Esophagus muscularis mucosa (tissue), 4 donors: ENCODE measurements at regions not wholly inside any gene's neighbourhood (a gene's known extent, or its start where the extent isn't known, plus 50 kb on each side); places are given as distances from the start of the nearest gene placed in this dataset.

ENCODE experiments used
- DNase-seq: peaks from one replicate; pipeline ENCODE4 v3.0.0-alpha.2; 2017; ENCODE audit errors: extremely low spot score
- H3K27ac ChIP-seq, 4 donors: fragments of 200-600 bp; sonication (generic); replicated peaks in 1 of 4; 1 replicate in 3 of 4; 2 replicates in 1 of 4; pipeline ENCODE4 v1.5.1; 2016 to 2019; ENCODE audit warnings: mild to moderate bottlenecking in 1 of 4
- H3K27me3 ChIP-seq, 4 donors: fragments of 200-600 bp; sonication (generic); one replicate each; pipeline versions ENCODE4 v1.5.1 to v1.6.0; 2016 to 2019
- H3K36me3 ChIP-seq, 4 donors: fragments of 200-600 bp; sonication (generic); one replicate each; pipeline ENCODE4 v1.5.1; 2016 to 2019
- H3K4me1 ChIP-seq, 4 donors: fragments of 200-600 bp; sonication (generic); one replicate each; pipeline ENCODE4 v1.5.1; 2016 to 2019
- H3K4me3 ChIP-seq, 4 donors: fragments of 200-600 bp; sonication (generic); 1 replicate in 2 of 4; 2 replicates in 2 of 4; pipeline ENCODE4 v1.5.1; 2016 to 2019; ENCODE audit warnings: mild to moderate bottlenecking in 4 of 4, moderate library complexity in 1 of 4
- H3K9me3 ChIP-seq, 4 donors: fragments of 200-600 bp; sonication (generic); 1 replicate in 3 of 4; 2 replicates in 1 of 4; pipeline ENCODE4 v1.5.1; 2016 to 2019
- EP300 ChIP-seq: sonication (generic); formaldehyde crosslinking; IDR thresholded peaks from one replicate; pipeline ENCODE4 v1.6.1; 2017; ENCODE audit warnings: antibody characterized with exemption
- POLR2A ChIP-seq: fragments of 450-650 bp; IDR thresholded peaks from one replicate; pipeline ENCODE4 v1.6.1; 2017; ENCODE audit warnings: antibody characterized with exemption, moderate library complexity, mild to moderate bottlenecking, low read depth
- POLR2AphosphoS5 ChIP-seq, 2 donors: sonication (generic); formaldehyde crosslinking; IDR thresholded peaks; one replicate each; pipeline ENCODE4 v1.6.1; 2017; ENCODE audit warnings: antibody characterized with exemption in 2 of 2
- WGBS: methylation state at CpG from one replicate; pipeline ENCODE4 v1.1.5; 2018; 5-methylcytosine and 5-hydroxymethylcytosine counted together
- intact Hi-C: fragments of 100-400 bp; cut with DNase I; formaldehyde crosslinking; loops from one replicate; pipeline ENCODE4 v1.15.1; 2023
- TF ChIP-seq, protein P1 (sequence below), 3 experiments: fragments of 200-600 bp in 2 of 3; fragments of 450-650 bp in 1 of 3; sonication (generic) in 2 of 3; IDR thresholded peaks; one replicate each; pipeline ENCODE4 v1.5.1; 2017 to 2019; ENCODE audit warnings: antibody characterized with exemption in 3 of 3, mild to moderate bottlenecking in 2 of 3, moderate library complexity in 1 of 3

DNA sequence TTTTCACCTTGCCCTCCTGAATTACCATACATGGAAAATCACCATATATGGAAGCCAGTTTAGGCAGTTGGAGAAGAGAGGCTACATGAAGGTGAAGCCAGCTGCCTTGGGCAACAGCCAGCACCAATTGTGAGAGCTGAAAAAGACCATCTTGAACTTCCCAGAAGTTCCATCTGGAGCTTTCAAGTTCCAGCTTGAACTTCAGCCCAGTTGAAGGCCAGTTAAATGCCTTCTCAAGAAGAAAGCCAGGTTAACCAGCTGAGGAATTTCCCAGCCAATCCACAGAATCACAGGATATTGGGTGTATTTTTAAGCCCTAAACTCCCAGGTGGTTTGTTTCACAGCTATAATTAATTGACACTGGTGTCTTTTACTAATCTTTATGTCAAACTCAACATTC lies 713.6 kb upstream of the MIR17HG start:
- TF ChIP-seq, protein P1, sequence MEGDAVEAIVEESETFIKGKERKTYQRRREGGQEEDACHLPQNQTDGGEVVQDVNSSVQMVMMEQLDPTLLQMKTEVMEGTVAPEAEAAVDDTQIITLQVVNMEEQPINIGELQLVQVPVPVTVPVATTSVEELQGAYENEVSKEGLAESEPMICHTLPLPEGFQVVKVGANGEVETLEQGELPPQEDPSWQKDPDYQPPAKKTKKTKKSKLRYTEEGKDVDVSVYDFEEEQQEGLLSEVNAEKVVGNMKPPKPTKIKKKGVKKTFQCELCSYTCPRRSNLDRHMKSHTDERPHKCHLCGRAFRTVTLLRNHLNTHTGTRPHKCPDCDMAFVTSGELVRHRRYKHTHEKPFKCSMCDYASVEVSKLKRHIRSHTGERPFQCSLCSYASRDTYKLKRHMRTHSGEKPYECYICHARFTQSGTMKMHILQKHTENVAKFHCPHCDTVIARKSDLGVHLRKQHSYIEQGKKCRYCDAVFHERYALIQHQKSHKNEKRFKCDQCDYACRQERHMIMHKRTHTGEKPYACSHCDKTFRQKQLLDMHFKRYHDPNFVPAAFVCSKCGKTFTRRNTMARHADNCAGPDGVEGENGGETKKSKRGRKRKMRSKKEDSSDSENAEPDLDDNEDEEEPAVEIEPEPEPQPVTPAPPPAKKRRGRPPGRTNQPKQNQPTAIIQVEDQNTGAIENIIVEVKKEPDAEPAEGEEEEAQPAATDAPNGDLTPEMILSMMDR (IDR thresholded peaks at IDR 0.05): no peak
- TF ChIP-seq EP300 (no peak), POLR2A (no peak), POLR2AphosphoS5 (IDR thresholded peaks at IDR 0.05) (no peak)
- H3K36me3 ChIP-seq: no peaks in the 10 kb centered on the region
- no peaks in the 10 kb centered on the region for H3K4me1 ChIP-seq
- H3K4me3 ChIP-seq: no peak overlapping the region
- no peak for DNase-seq
- H3K27ac ChIP-seq: no peak overlapping the region
- H3K27me3 ChIP-seq: no peaks in the 10 kb centered on the region
- intact Hi-C loops: no loop called here
- no peaks in the 10 kb centered on the region for H3K9me3 ChIP-seq

DNA sequence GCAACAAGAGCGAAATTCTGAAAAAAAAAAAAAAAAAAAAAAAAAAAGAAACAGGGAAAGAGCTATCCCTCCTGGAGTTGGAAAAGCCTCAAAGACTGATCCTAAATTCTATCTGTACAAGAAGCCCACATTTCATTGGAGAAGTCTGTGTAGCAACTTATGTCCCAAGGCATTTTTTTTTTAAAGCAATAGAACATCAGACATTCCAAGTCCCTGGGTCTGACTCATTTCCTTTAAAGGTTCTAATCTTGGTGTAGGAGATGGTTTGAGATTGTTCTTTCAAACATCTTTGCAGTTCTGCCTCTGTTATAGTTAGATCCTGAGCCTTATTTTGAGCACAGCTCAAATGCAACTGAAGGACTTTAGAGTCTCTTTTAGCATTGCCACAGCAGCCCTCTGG lies 706.5 kb upstream of the MIR17HG start:
- no peaks in the 10 kb centered on the region for H3K27me3 ChIP-seq
- H3K4me1 ChIP-seq: no peaks in the 10 kb centered on the region
- TF ChIP-seq EP300 (no peak), POLR2AphosphoS5 (IDR thresholded peaks at IDR 0.05) (no peak), POLR2A (no peak)
- TF ChIP-seq, protein P1 (IDR thresholded peaks at IDR 0.05): no peak
- 100% methylated on average over 1 of the region's 1 CpG for WGBS
- no peak overlapping the region for H3K4me3 ChIP-seq
- no peak overlapping the region for H3K27ac ChIP-seq
- H3K36me3 ChIP-seq: no peaks in the 10 kb centered on the region
- intact Hi-C loops: no loop called here
- no peak for DNase-seq
- H3K9me3 ChIP-seq: no peaks in the 10 kb centered on the region

DNA sequence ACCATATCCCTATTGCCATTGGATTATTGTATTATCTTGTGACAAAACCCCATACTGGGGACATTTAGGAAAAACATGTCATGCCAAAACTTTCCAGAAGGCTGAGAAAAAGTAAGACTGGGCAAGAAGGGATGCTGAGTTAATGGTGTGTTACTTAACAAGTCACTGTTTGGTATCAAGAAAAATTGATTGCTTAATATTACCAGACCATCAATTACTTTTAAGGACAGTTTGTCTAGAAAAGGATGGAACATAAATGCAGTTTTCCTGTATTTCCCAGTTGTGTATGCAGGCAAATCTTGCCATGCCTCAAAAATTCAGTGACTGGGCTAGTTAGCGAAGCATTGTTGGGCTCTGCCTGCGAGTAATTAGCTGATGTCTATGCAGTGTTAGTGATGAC lies 705.6 kb upstream of the MIR17HG start:
- Histone ChIP-seq H3K27me3 (no peaks in the 10 kb centered on the region), H3K4me1 (no peaks in the 10 kb centered on the region), H3K27ac (no peak overlapping the region), H3K9me3 (no peaks in the 10 kb centered on the region), H3K36me3 (no peaks in the 10 kb centered on the region), H3K4me3 (no peak overlapping the region)
- 97% methylated on average over 2 of the region's 2 CpGs for WGBS
- DNase-seq: no peak
- TF ChIP-seq POLR2AphosphoS5 (IDR thresholded peaks at IDR 0.05): no peak
- TF ChIP-seq, protein P1 (IDR thresholded peaks at IDR 0.05): no peak
- no peak for TF ChIP-seq POLR2A
- no peak for TF ChIP-seq EP300
- intact Hi-C loops: no loop called here

DNA sequence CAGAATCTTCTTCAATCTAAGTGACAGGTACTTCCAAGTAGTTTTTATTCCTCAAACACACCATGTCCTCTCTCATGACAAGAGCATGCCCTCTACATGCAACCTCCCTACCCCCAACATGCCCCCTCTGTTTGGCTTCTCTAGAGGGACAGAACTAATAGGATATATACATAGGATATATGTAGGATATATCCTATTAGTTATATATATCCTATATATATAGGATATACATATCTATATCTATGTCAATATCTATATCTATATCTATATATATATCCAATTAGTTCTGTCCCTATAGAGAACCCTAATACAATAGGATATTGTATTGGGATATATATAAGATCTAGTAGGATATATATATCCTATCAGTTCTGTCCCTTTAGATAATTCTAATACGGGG lies 701.9 kb upstream of the MIR17HG start:
- 86% methylated on average over 1 of the region's 1 CpG for WGBS
- H3K9me3 ChIP-seq: no peaks in the 10 kb centered on the region
- no peak overlapping the region for H3K4me3 ChIP-seq
- H3K4me1 ChIP-seq: no peaks in the 10 kb centered on the region
- intact Hi-C loops: no loop called here
- H3K27ac ChIP-seq: no peak overlapping the region
- H3K36me3 ChIP-seq: no peaks in the 10 kb centered on the region
- DNase-seq: no peak
- H3K27me3 ChIP-seq: no peaks in the 10 kb centered on the region
- no peak for TF ChIP-seq POLR2AphosphoS5 (IDR thresholded peaks at IDR 0.05)
- TF ChIP-seq POLR2A: no peak
- TF ChIP-seq EP300: no peak
- TF ChIP-seq, protein P1 (IDR thresholded peaks at IDR 0.05): no peak

DNA sequence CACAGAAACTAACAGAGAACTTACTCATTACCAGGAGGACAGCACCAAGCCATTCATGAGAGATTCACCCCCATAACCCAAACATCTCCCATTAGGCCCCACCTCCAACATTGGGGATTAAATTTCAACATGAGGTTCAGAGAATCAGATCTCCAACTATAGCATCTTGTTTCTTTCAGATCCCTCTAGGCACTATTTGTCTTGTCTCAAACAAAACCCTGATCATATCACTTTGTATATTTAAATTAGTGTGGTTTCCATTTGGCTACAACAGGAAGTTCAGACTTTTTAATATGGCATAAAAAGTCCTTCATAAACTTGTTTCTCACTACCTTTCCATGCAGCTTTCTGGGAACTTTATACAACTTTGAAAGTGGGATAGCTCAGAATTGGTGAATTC lies 699.0 kb upstream of the MIR17HG start:
- H3K9me3 ChIP-seq: no peaks in the 10 kb centered on the region
- no peaks in the 10 kb centered on the region for H3K27me3 ChIP-seq
- no peaks in the 10 kb centered on the region for H3K4me1 ChIP-seq
- TF ChIP-seq EP300: no peak
- TF ChIP-seq, protein P1 (IDR thresholded peaks at IDR 0.05): no peak
- H3K36me3 ChIP-seq: no peaks in the 10 kb centered on the region
- H3K27ac ChIP-seq: no peak overlapping the region
- intact Hi-C loops: no loop called here
- no peak for DNase-seq
- no peak overlapping the region for H3K4me3 ChIP-seq
